B cell (primary cell): ENCODE measurements at regions not wholly inside any gene's neighbourhood (a gene's known extent, or its start where the extent isn't known, plus 50 kb on each side); places are given as distances from the start of the nearest gene placed in this dataset.

Experiments used
- ATAC-seq: fragments of 200-7000 bp; cut with Tn5 transposase; one replicate; pipeline ENCODE4 v1.10.0; 2021; ENCODE audit warnings: low read depth, mild to moderate bottlenecking, moderate number of reproducible peaks, moderate library complexity
- CTCF ChIA-PET: fragments of 350-600 bp; sonication (Branson Sonifier 250); formaldehyde crosslinking; loops from one replicate; lab custom pipeline; 2021; ENCODE audit warnings: antibody characterized with exemption, inconsistent platforms; lab: Charles Lee
- POLR2A ChIA-PET: fragments of 350-600 bp; sonication (Branson Sonifier 250); formaldehyde crosslinking; loops from one replicate; lab custom pipeline; 2021; ENCODE audit warnings: antibody characterized with exemption; lab: Charles Lee
- DNase-seq: peaks from one replicate; pipeline ENCODE4 v3.0.0; 2013
- H2AFZ ChIP-seq: 2 replicates; pipeline ENCODE4 v1.6.1; 2012; ENCODE audit warnings: mild to moderate bottlenecking, low read depth, low read length; ENCODE audit not compliant: insufficient read depth, poor library complexity, severe bottlenecking
- H3K27ac ChIP-seq, 2 donors: 1 replicate in 1 of 2; 2 replicates in 1 of 2; pipeline ENCODE4 v1.5.1; 2012 to 2013; ENCODE audit warnings: low read length in 2 of 2, mild to moderate bottlenecking in 2 of 2, moderate library complexity in 1 of 2
- H3K27me3 ChIP-seq, 4 experiments: fragments of 200-600 bp in 1 of 4; sonication (generic) in 1 of 4; replicated peaks in 1 of 4; 1 replicate in 2 of 4; 2 replicates in 2 of 4; pipeline versions ENCODE4 v1.6.1 to v1.7.0; 2013 to 2016; ENCODE audit warnings: low read length in 3 of 4, mild to moderate bottlenecking in 2 of 4, mixed read lengths in 1 of 4, moderate library complexity in 1 of 4; ENCODE audit not compliant: insufficient read depth in 4 of 4, control insufficient read depth in 3 of 4; ENCODE audit errors: control extremely low read depth in 1 of 4
- H3K36me3 ChIP-seq, 2 experiments: replicated peaks in 1 of 2; 1 replicate in 1 of 2; 2 replicates in 1 of 2; pipeline versions ENCODE4 v1.6.1 to v1.7.1; 2013; ENCODE audit warnings: low read length in 1 of 2; ENCODE audit not compliant: insufficient read depth in 2 of 2, control insufficient read depth in 1 of 2; ENCODE audit errors: control extremely low read depth in 1 of 2, extremely low read depth in 1 of 2
- H3K4me1 ChIP-seq, 2 donors: fragments of 200-600 bp in 1 of 2; sonication (generic) in 1 of 2; 1 replicate in 1 of 2; 2 replicates in 1 of 2; pipeline versions ENCODE4 v1.5.1 to v1.6.1; 2013 to 2017; ENCODE audit warnings: low read length in 2 of 2; ENCODE audit not compliant: control insufficient read depth in 2 of 2, insufficient read depth in 2 of 2
- H3K4me2 ChIP-seq: replicated peaks from 2 replicates; pipeline ENCODE3; 2012; ENCODE audit warnings: mild to moderate bottlenecking, low read depth, low read length; ENCODE audit not compliant: poor library complexity, severe bottlenecking
- H3K4me3 ChIP-seq, 5 experiments: fragments of 200-600 bp in 1 of 5; sonication (generic) in 1 of 5; 1 replicate in 3 of 5; 2 replicates in 2 of 5; pipeline versions ENCODE4 v1.5.1 to v1.7.0; 2011 to 2016; ENCODE audit warnings: low read length in 4 of 5, mild to moderate bottlenecking in 4 of 5, low read depth in 2 of 5, control low read depth in 1 of 5, moderate library complexity in 1 of 5; ENCODE audit not compliant: insufficient read depth in 1 of 5; ENCODE audit errors: control extremely low read depth in 1 of 5, extremely low read depth in 1 of 5
- H3K79me2 ChIP-seq: fragments of 200-600 bp; sonication (generic); one replicate; pipeline ENCODE4 v1.6.0; 2016; ENCODE audit warnings: low read length; ENCODE audit not compliant: control insufficient read depth, insufficient read depth
- H3K9ac ChIP-seq: fragments of 200-600 bp; sonication (generic); 2 replicates; pipeline ENCODE4 v1.6.1; 2017; ENCODE audit warnings: mild to moderate bottlenecking, low read length, moderate library complexity
- H3K9me3 ChIP-seq, 3 donors: one replicate each; pipeline versions ENCODE4 v1.6.1 to v1.7.1; 2013; ENCODE audit warnings: low read length in 2 of 3; ENCODE audit not compliant: control insufficient read depth in 2 of 3, insufficient read depth in 1 of 3; ENCODE audit errors: control extremely low read depth in 1 of 3
- H4K20me1 ChIP-seq: 2 replicates; pipeline ENCODE4 v1.6.0; 2012; ENCODE audit warnings: mild to moderate bottlenecking, low read length; ENCODE audit not compliant: insufficient read depth, control insufficient read depth, poor library complexity, severe bottlenecking
- H3K27ac Mint-ChIP-seq: one replicate; pipeline ENCODE4 v1.8.0; 2021; ENCODE audit warnings: mixed read lengths
- H3K27me3 Mint-ChIP-seq: one replicate; pipeline ENCODE4 v1.8.0; 2021; ENCODE audit warnings: mixed read lengths
- H3K4me1 Mint-ChIP-seq: one replicate; pipeline ENCODE4 v1.8.0; 2021; ENCODE audit warnings: mixed read lengths
- H3K4me3 Mint-ChIP-seq: one replicate; pipeline ENCODE4 v1.8.0; 2021; ENCODE audit warnings: mixed read lengths
- H3K9me3 Mint-ChIP-seq: one replicate; pipeline ENCODE4 v1.8.0; 2022; ENCODE audit warnings: mixed read lengths; ENCODE audit not compliant: insufficient read depth
- CTCF ChIP-seq: fragments of 200-600 bp; IDR thresholded peaks from one replicate; pipeline ENCODE4 v1.8.0; 2022; ENCODE audit warnings: antibody characterized with exemption, mild to moderate bottlenecking
- EZH2 ChIP-seq: IDR thresholded peaks from 2 replicates; pipeline ENCODE4 v1.6.1; 2012; ENCODE audit warnings: borderline replicate concordance, low read depth, mild to moderate bottlenecking, moderate library complexity, low read length; ENCODE audit not compliant: insufficient read depth, poor library complexity, severe bottlenecking
- WGBS: methylation state at CpG from one replicate; pipeline ENCODE4 v1.1.5; 2013; ENCODE audit warnings: missing lambda C conversion rate; ENCODE audit not compliant: insufficient coverage; 5-methylcytosine and 5-hydroxymethylcytosine counted together
- intact Hi-C: fragments of 100-400 bp; cut with micrococcal nuclease; formaldehyde crosslinking; loops from one replicate; pipeline ENCODE4 v1.10.0; 2022

- 93% methylated on average over 6 of the region's 6 CpGs for WGBS
- Histone ChIP-seq H3K4me2 (no peak overlapping the region), H3K36me3 (no peaks in the 10 kb centered on the region), H2AFZ (no peak overlapping the region), H3K4me1 (no peaks in the 10 kb centered on the region), H3K27ac (no peak overlapping the region), H3K4me3 (no peak overlapping the region), H4K20me1 (no peaks in the 10 kb centered on the region), H3K79me2 (no peaks in the 10 kb centered on the region), H3K9me3 (no peaks in the 10 kb centered on the region), H3K27me3 (no peaks in the 10 kb centered on the region), H3K9ac (no peak overlapping the region)
- no peaks in the 10 kb centered on the region for H3K4me1 Mint-ChIP-seq
- POLR2A ChIA-PET, result no interaction called here
- ATAC-seq, result no peak
- CTCF ChIA-PET, result no interaction called here
- H3K27ac Mint-ChIP-seq, result no peak overlapping the region
- intact Hi-C loops, result no loop called here
- TF ChIP-seq EZH2 (no peak), CTCF (no peak)
- H3K4me3 Mint-ChIP-seq, result no peak overlapping the region
- no peaks in the 10 kb centered on the region for H3K27me3 Mint-ChIP-seq
- no peak for DNase-seq
- peaks cover 10% of the 10 kb centered on the region for H3K9me3 Mint-ChIP-seq
These were observed 333.2 kb upstream of the ZNF507 start for GRCh38 chr19:32012206-32012605.

GRCh38 chr19:32012886-32013631 is 332.4 kb upstream of the ZNF507 start:
- no peaks in the 10 kb centered on the region for H3K27me3 ChIP-seq
- H4K20me1 ChIP-seq, result no peaks in the 10 kb centered on the region
- 76% methylated on average over 4 of the region's 6 CpGs for WGBS
- H3K9me3 Mint-ChIP-seq, result peaks cover 11% of the 10 kb centered on the region
- no peaks in the 10 kb centered on the region for H3K36me3 ChIP-seq
- ChIA-PET CTCF (no interaction called here), POLR2A (no interaction called here)
- peaks cover 0 to 1% (median 0%) of the 10 kb centered on the region in 3 donors for H3K9me3 ChIP-seq
- H3K4me2 ChIP-seq, result no peak overlapping the region
- H3K4me1 ChIP-seq, result no peaks in the 10 kb centered on the region
- H3K27me3 Mint-ChIP-seq, result no peaks in the 10 kb centered on the region
- no peak for DNase-seq
- no peak overlapping the region for H3K4me3 ChIP-seq
- H3K4me1 Mint-ChIP-seq, result no peaks in the 10 kb centered on the region
- no peak for TF ChIP-seq EZH2
- no peak for TF ChIP-seq CTCF
- H3K27ac ChIP-seq, result no peak overlapping the region
- H3K79me2 ChIP-seq, result no peaks in the 10 kb centered on the region
- no peak overlapping the region for H2AFZ ChIP-seq
- intact Hi-C loops, result no loop called here
- no peak overlapping the region for H3K9ac ChIP-seq
- no peak for ATAC-seq
- H3K27ac Mint-ChIP-seq, result no peak overlapping the region
- H3K4me3 Mint-ChIP-seq, result no peak overlapping the region
